Vagina (tissue), 2 donors: ENCODE measurements at regions not wholly inside any gene's neighbourhood (a gene's known extent, or its start where the extent isn't known, plus 50 kb on each side); places are given as distances from the start of the nearest gene placed in this dataset.

Source experiments
- DNase-seq, 2 donors: peaks; one replicate each; pipeline ENCODE4 v3.0.0-alpha.2; 2017; ENCODE audit errors: extremely low spot score in 2 of 2
- H3K27ac ChIP-seq: fragments of 200-600 bp; sonication (generic); one replicate; pipeline ENCODE4 v1.5.1; 2019
- H3K27me3 ChIP-seq: fragments of 200-600 bp; sonication (generic); one replicate; pipeline ENCODE4 v1.5.1; 2019
- H3K36me3 ChIP-seq, 2 donors: fragments of 200-600 bp; sonication (generic); one replicate each; pipeline ENCODE4 v1.5.1; 2017 to 2019
- H3K4me1 ChIP-seq: fragments of 200-600 bp; sonication (generic); one replicate; pipeline ENCODE4 v1.5.1; 2019
- H3K4me3 ChIP-seq, 2 donors: fragments of 200-600 bp; sonication (generic); 1 replicate in 1 of 2; 2 replicates in 1 of 2; pipeline ENCODE4 v1.5.1; 2016 to 2019
- H3K9me3 ChIP-seq: fragments of 200-600 bp; sonication (generic); one replicate; pipeline ENCODE4 v1.5.1; 2019
- CTCF ChIP-seq, 3 experiments: fragments of 450-650 bp in 2 of 3; fragments of 200-600 bp in 1 of 3; sonication (generic) in 1 of 3; IDR thresholded peaks; one replicate each; pipeline ENCODE4 v1.5.1; 2017 to 2019; ENCODE audit warnings: antibody characterized with exemption in 3 of 3, mild to moderate bottlenecking in 2 of 3, moderate library complexity in 2 of 3
- POLR2A ChIP-seq, 2 donors: fragments of 450-650 bp; IDR thresholded peaks; one replicate each; pipeline ENCODE4 v1.6.1; 2017; ENCODE audit warnings: antibody characterized with exemption in 2 of 2, mild to moderate bottlenecking in 2 of 2, moderate library complexity in 2 of 2
- POLR2AphosphoS5 ChIP-seq, 2 donors: sonication (generic); formaldehyde crosslinking; IDR thresholded peaks; one replicate each; pipeline ENCODE4 v1.9.0; 2017; ENCODE audit warnings: antibody characterized with exemption in 2 of 2, mild to moderate bottlenecking in 2 of 2, low read depth in 1 of 2; ENCODE audit not compliant: insufficient read depth in 1 of 2
- intact Hi-C: fragments of 100-400 bp; cut with DNase I; formaldehyde crosslinking; loops from one replicate; pipeline ENCODE4 v1.15.1; 2023

GRCh38 chr9:24488896-24489295, 56.8 kb downstream of the IZUMO3 start:
- intact Hi-C loops: no loop called here
- no peak for DNase-seq
- Histone ChIP-seq H3K36me3 (no peaks in the 10 kb centered on the region), H3K9me3 (no peaks in the 10 kb centered on the region), H3K4me1 (no peaks in the 10 kb centered on the region), H3K27me3 (no peaks in the 10 kb centered on the region), H3K27ac (no peak overlapping the region), H3K4me3 (no peak overlapping the region)
- TF ChIP-seq CTCF (IDR thresholded peaks at IDR 0.05) (no peak), POLR2AphosphoS5 (IDR thresholded peaks at IDR 0.05; ENCODE audit: insufficient read depth in 1 of 2, low read depth in 1 of 2) (no peak), POLR2A (IDR thresholded peaks at IDR 0.05) (no peak)

- Histone ChIP-seq H3K36me3 (no peaks in the 10 kb centered on the region), H3K9me3 (no peaks in the 10 kb centered on the region), H3K4me3 (no peak overlapping the region), H3K27me3 (no peaks in the 10 kb centered on the region), H3K4me1 (no peaks in the 10 kb centered on the region), H3K27ac (no peak overlapping the region)
- no peak for TF ChIP-seq POLR2AphosphoS5 (IDR thresholded peaks at IDR 0.05; ENCODE audit: insufficient read depth in 1 of 2, low read depth in 1 of 2)
- no peak for DNase-seq
- intact Hi-C loops: no loop called here
These were observed 57.8 kb downstream of the IZUMO3 start for GRCh38 chr9:24487946-24488345.

GRCh38 chr9:24487250-24487861, 58.3 kb downstream of the IZUMO3 start:
- Histone ChIP-seq H3K9me3 (no peaks in the 10 kb centered on the region), H3K36me3 (no peaks in the 10 kb centered on the region), H3K27me3 (no peaks in the 10 kb centered on the region), H3K4me3 (no peak overlapping the region), H3K4me1 (no peaks in the 10 kb centered on the region), H3K27ac (no peak overlapping the region)
- intact Hi-C loops: no loop called here
- DNase-seq: no peak
- TF ChIP-seq CTCF (IDR thresholded peaks at IDR 0.05): no peak
- TF ChIP-seq POLR2A (IDR thresholded peaks at IDR 0.05): no peak
- TF ChIP-seq POLR2AphosphoS5 (IDR thresholded peaks at IDR 0.05; ENCODE audit: insufficient read depth in 1 of 2, low read depth in 1 of 2): no peak

- Histone ChIP-seq H3K27me3 (no peaks in the 10 kb centered on the region), H3K27ac (no peak overlapping the region), H3K9me3 (no peaks in the 10 kb centered on the region), H3K4me1 (no peaks in the 10 kb centered on the region), H3K36me3 (no peaks in the 10 kb centered on the region), H3K4me3 (no peak overlapping the region)
- no peak for TF ChIP-seq CTCF (IDR thresholded peaks at IDR 0.05)
- no peak for TF ChIP-seq POLR2A (IDR thresholded peaks at IDR 0.05)
- TF ChIP-seq POLR2AphosphoS5 (IDR thresholded peaks at IDR 0.05; ENCODE audit: insufficient read depth in 1 of 2, low read depth in 1 of 2): no peak
- intact Hi-C loops: no loop called here
- no peak for DNase-seq
These were observed 66.2 kb downstream of the IZUMO3 start for GRCh38 chr9:24479361-24480059.

GRCh38 chr9:24464319-24464951, 81.3 kb downstream of the IZUMO3 start:
- intact Hi-C loops: no loop called here
- TF ChIP-seq CTCF (IDR thresholded peaks at IDR 0.05): no peak
- no peak for TF ChIP-seq POLR2A (IDR thresholded peaks at IDR 0.05)
- no peak for TF ChIP-seq POLR2AphosphoS5 (IDR thresholded peaks at IDR 0.05; ENCODE audit: insufficient read depth in 1 of 2, low read depth in 1 of 2)
- H3K36me3 ChIP-seq: no peaks in the 10 kb centered on the region
- DNase-seq: no peak
- H3K4me3 ChIP-seq: no peak overlapping the region
- H3K27ac ChIP-seq: no peak overlapping the region
- no peaks in the 10 kb centered on the region for H3K27me3 ChIP-seq
- no peaks in the 10 kb centered on the region for H3K4me1 ChIP-seq
- no peaks in the 10 kb centered on the region for H3K9me3 ChIP-seq
